Hippocampal formation (tissue), 2 donors: ENCODE measurements at regions not wholly inside any gene's neighbourhood (a gene's known extent, or its start where the extent isn't known, plus 50 kb on each side); places are given as distances from the start of the nearest gene placed in this dataset.
"Not testable (repeated sequence)": the region's sequence is repeated elsewhere in the genome, so short reads cannot be mapped to it uniquely, and the experiment has no call there.

ENCODE experiments used
- DNase-seq, 2 donors: peaks; one replicate each; lab custom pipeline; 2025; lab: John Stamatoyannopoulos, UW

GRCh38 chr10:80697926-80698325 lies 160.2 kb downstream of the SH2D4B start:
- DNase-seq = no peak

GRCh38 chr10:80699602-80700039 lies 161.9 kb downstream of the SH2D4B start:
- DNase-seq = peak; percentile 67 to 70

- DNase-seq = no peak
These were observed 162.6 kb downstream of the SH2D4B start for GRCh38 chr10:80700252-80700651.

- no peak for DNase-seq
These were observed 163.2 kb downstream of the SH2D4B start for GRCh38 chr10:80700760-80701444.

- DNase-seq = no peak
These were observed 164.0 kb downstream of the SH2D4B start for GRCh38 chr10:80701706-80702105.

GRCh38 chr10:80702143-80702542 lies 164.4 kb downstream of the SH2D4B start:
- DNase-seq = peak; percentile 14 to 27

- DNase-seq = no peak
These were observed 168.2 kb downstream of the SH2D4B start for GRCh38 chr10:80705899-80706298.

- DNase-seq = no peak
These were observed 170.5 kb downstream of the SH2D4B start for GRCh38 chr10:80708185-80708584.

GRCh38 chr10:80708808-80709207 lies 171.1 kb downstream of the SH2D4B start:
- DNase-seq = no peak

- DNase-seq = no peak
These were observed 172.2 kb downstream of the SH2D4B start for GRCh38 chr10:80709866-80710265.

- DNase-seq = no peak
These were observed 175.8 kb downstream of the SH2D4B start for GRCh38 chr10:80713398-80713928.

- no peak for DNase-seq
These were observed 176.9 kb downstream of the SH2D4B start for GRCh38 chr10:80714566-80714965.

- DNase-seq = no peak
These were observed 180.3 kb downstream of the SH2D4B start for GRCh38 chr10:80718024-80718423.

GRCh38 chr10:80719935-80720334 lies 182.2 kb downstream of the SH2D4B start:
- DNase-seq = no peak

- DNase-seq = no peak
These were observed 182.8 kb downstream of the SH2D4B start for GRCh38 chr10:80720549-80720948.

GRCh38 chr10:80728354-80728753 lies 190.7 kb downstream of the SH2D4B start:
- not testable (repeated sequence) for DNase-seq

- DNase-seq = no peak
These were observed 192.2 kb downstream of the SH2D4B start for GRCh38 chr10:80729896-80730295.

- no peak for DNase-seq
These were observed 192.8 kb downstream of the SH2D4B start for GRCh38 chr10:80730522-80730921.

GRCh38 chr10:80734589-80734988 lies 196.9 kb downstream of the SH2D4B start:
- no peak for DNase-seq

GRCh38 chr10:80737209-80737608 lies 199.5 kb downstream of the SH2D4B start:
- no peak for DNase-seq

- DNase-seq = no peak
These were observed 201.6 kb downstream of the SH2D4B start for GRCh38 chr10:80739328-80739727.

GRCh38 chr10:80739963-80740715 lies 202.4 kb downstream of the SH2D4B start:
- DNase-seq = no peak

GRCh38 chr10:80741278-80741677 lies 203.6 kb downstream of the SH2D4B start:
- no peak for DNase-seq
